ENCODE measurements at regions not wholly inside any gene's neighbourhood (a gene's known extent, or its start where the extent isn't known, plus 50 kb on each side); places are given as distances from the start of the nearest gene placed in this dataset.

GRCh38 chr11:69985641-69986439 lies 92.3 kb upstream of the ANO1 start:
- Mint-ChIP-seq H3K4me3 (no peak overlapping the region), H3K4me1 (peaks cover 0 to 4% (median 3%) of the 10 kb centered on the region in 4 donors), H3K27me3 (peaks cover 35 to 67% (median 49%) of the 10 kb centered on the region in 5 donors), H3K27ac (no peak overlapping the region), H3K9me3 (no peaks in the 10 kb centered on the region), H3K36me3 (no peaks in the 10 kb centered on the region)
- no peak for DNase-seq
- no peak for ATAC-seq
- POLR2A ChIA-PET, result no interaction called here

- Mint-ChIP-seq H3K27me3 (peaks cover 35 to 67% (median 52%) of the 10 kb centered on the region in 5 donors), H3K27ac (no peak overlapping the region), H3K4me1 (peaks cover 0 to 4% (median 3%) of the 10 kb centered on the region in 4 donors), H3K36me3 (no peaks in the 10 kb centered on the region), H3K4me3 (no peak overlapping the region), H3K9me3 (no peaks in the 10 kb centered on the region)
- POLR2A ChIA-PET, result no interaction called here
- no peak for DNase-seq
- ATAC-seq, result no peak
Observed at GRCh38 chr11:69986440-69986787, 91.7 kb upstream of the ANO1 start.

GRCh38 chr11:69986830-69987229 lies 91.3 kb upstream of the ANO1 start:
- POLR2A ChIA-PET, result no interaction called here
- peaks cover 34 to 69% (median 49%) of the 10 kb centered on the region in 5 donors for H3K27me3 Mint-ChIP-seq

GRCh38 chr11:69992026-69992425 lies 86.1 kb upstream of the ANO1 start:
- H3K9me3 Mint-ChIP-seq, result peaks cover 0 to 17% (median 2%) of the 10 kb centered on the region in 9 donors
- POLR2A ChIA-PET, result no interaction called here
- no peak for ATAC-seq

More at GRCh38 chr11:69986830-69987229, 91.3 kb upstream of the ANO1 start:
- no peak overlapping the region for H3K27ac Mint-ChIP-seq
- no peak for DNase-seq
- H3K4me3 Mint-ChIP-seq, result no peak overlapping the region
- H3K4me1 Mint-ChIP-seq, result peaks cover 0 to 4% (median 3%) of the 10 kb centered on the region in 4 donors
- H3K9me3 Mint-ChIP-seq, result no peaks in the 10 kb centered on the region
- H3K36me3 Mint-ChIP-seq, result no peaks in the 10 kb centered on the region
- ATAC-seq, result no peak

GRCh38 chr11:69992943-69993694 lies 85.0 kb upstream of the ANO1 start:
- ATAC-seq (no peak), DNase-seq (no peak)
- Mint-ChIP-seq H3K4me3 (no peak overlapping the region), H3K36me3 (peaks cover 0 to 4% (median 2%) of the 10 kb centered on the region in 3 donors), H3K27ac (no peak overlapping the region), H3K9me3 (peaks cover 0 to 17% (median 2%) of the 10 kb centered on the region in 9 donors), H3K27me3 (peaks cover 18 to 49% (median 34%) of the 10 kb centered on the region in 5 donors), H3K4me1 (peaks cover 0 to 5% (median 0%) of the 10 kb centered on the region in 4 donors)
- POLR2A ChIA-PET, result no interaction called here

More at GRCh38 chr11:69992026-69992425, 86.1 kb upstream of the ANO1 start:
- Mint-ChIP-seq H3K27me3 (peaks cover 16 to 51% (median 37%) of the 10 kb centered on the region in 5 donors), H3K36me3 (peaks cover 0 to 4% (median 2%) of the 10 kb centered on the region in 3 donors), H3K4me3 (no peak overlapping the region), H3K27ac (no peak overlapping the region), H3K4me1 (peaks cover 0 to 5% (median 0%) of the 10 kb centered on the region in 4 donors)
- DNase-seq, result no peak

DNA sequence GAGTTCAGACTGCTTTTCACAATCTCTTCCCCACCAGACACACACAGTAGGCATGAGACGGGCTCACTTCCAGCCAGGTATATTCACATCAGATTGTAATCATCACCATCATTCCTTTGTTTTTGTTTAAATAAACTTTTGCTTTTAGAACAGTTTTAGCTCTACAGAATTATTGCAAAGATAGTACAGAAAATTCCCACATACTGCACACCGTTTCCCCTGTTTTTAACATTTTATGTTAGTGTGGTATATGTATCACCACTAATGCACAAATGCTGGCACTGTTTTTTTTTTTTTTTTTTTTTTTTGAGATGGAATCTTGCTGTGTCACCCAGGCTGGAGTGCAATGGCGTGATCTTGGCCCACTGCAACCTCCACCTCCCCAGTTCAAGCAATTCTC lies 83.3 kb upstream of the ANO1 start:
- peaks cover 0 to 2% (median 0%) of the 10 kb centered on the region in 4 donors for H3K4me1 Mint-ChIP-seq
- POLR2A ChIA-PET, result no interaction called here
- ATAC-seq (no peak), DNase-seq (no peak)
- peaks cover 0 to 4% (median 2%) of the 10 kb centered on the region in 3 donors for H3K36me3 Mint-ChIP-seq
- no peak overlapping the region for H3K27ac Mint-ChIP-seq
- peaks cover 0 to 17% (median 2%) of the 10 kb centered on the region in 9 donors for H3K9me3 Mint-ChIP-seq
- no peak overlapping the region for H3K4me3 Mint-ChIP-seq
- H3K27me3 Mint-ChIP-seq, result peaks cover 11 to 38% (median 30%) of the 10 kb centered on the region in 5 donors

DNA sequence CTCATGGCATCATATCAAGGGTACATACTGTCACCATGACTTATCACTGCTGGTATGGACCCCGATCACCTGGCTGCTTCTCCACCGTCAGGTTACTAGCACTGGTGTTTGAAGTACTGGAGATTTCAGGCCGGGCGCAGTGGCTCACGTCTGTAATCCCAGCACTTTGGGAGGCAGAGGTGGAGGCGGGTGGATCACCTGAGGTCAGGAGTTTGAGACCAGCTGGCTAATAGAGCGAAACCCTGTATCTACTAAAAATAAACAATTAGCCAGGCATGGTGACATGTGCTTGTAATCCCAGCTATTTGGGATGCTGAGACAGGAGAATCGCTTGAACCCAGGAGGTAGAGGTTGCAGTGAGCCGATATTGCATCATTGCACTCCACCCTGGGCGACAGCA lies 82.4 kb upstream of the ANO1 start:
- POLR2A ChIA-PET, result no interaction called here
- DNase-seq (no peak), ATAC-seq (no peak)
- Mint-ChIP-seq H3K27ac (no peak overlapping the region), H3K4me3 (no peak overlapping the region), H3K36me3 (peaks cover 0 to 4% (median 2%) of the 10 kb centered on the region in 3 donors), H3K27me3 (peaks cover 12 to 40% (median 25%) of the 10 kb centered on the region in 5 donors), H3K9me3 (peaks cover 0 to 17% (median 2%) of the 10 kb centered on the region in 9 donors), H3K4me1 (peaks cover 0 to 2% (median 0%) of the 10 kb centered on the region in 4 donors)

DNA sequence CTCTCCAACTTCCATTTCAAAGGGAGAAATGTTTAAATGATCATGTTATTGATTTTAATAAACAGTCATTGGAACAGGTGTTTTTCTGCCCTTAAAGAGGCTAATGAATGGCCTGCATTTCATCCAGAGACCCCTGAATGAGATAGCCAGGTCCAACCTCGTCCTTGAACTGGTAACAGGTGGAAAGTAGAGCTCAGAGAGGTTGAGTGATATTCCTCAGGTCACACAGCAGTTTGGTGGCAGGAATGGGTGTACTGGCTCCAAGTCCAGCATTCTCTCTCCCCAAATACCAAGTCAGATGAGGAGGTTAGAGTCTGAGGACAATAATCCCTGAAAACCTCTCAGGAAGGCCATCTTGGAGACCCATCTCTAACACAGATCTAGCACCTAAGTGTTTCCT lies 81.7 kb upstream of the ANO1 start:
- POLR2A ChIA-PET, result no interaction called here
- Mint-ChIP-seq H3K36me3 (peaks cover 0 to 4% (median 2%) of the 10 kb centered on the region in 3 donors), H3K27me3 (peaks cover 12 to 42% (median 25%) of the 10 kb centered on the region in 5 donors), H3K4me1 (peaks cover 0 to 2% (median 0%) of the 10 kb centered on the region in 4 donors), H3K4me3 (no peak overlapping the region), H3K9me3 (peaks cover 0 to 17% (median 2%) of the 10 kb centered on the region in 9 donors), H3K27ac (no peak overlapping the region)
- DNase-seq, result no peak
- no peak for ATAC-seq

GRCh38 chr11:69997352-69997751 lies 80.8 kb upstream of the ANO1 start:
- peaks cover 12 to 41% (median 26%) of the 10 kb centered on the region in 5 donors for H3K27me3 Mint-ChIP-seq
- peaks cover 0 to 17% (median 2%) of the 10 kb centered on the region in 9 donors for H3K9me3 Mint-ChIP-seq
- ATAC-seq, result no peak
- no peak overlapping the region for H3K4me3 Mint-ChIP-seq
- no peak overlapping the region for H3K27ac Mint-ChIP-seq
- peaks cover 0 to 2% (median 0%) of the 10 kb centered on the region in 4 donors for H3K4me1 Mint-ChIP-seq
- peaks cover 0 to 4% (median 2%) of the 10 kb centered on the region in 3 donors for H3K36me3 Mint-ChIP-seq
- DNase-seq, result no peak
- POLR2A ChIA-PET, result no interaction called here

DNA sequence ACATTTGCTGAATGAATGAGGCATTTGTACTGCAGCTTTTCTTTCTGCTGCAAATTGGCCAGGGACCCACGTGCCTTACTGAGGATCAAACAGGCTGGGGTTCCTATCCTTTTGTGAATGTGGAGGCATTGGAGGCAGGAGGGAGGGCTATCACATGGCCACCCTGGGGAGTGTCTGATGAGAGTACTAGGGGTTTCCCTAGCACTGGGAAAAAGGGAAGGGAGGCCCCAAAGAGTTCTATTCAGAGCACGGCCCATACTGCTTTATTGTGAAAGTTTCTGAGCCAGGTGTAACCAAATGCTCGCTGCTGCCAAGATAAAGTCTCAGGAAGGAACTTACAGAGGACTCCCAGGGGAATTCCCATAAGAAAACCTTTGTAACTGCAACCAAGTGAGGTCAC lies 78.4 kb upstream of the ANO1 start:
- peaks cover 10 to 24% (median 15%) of the 10 kb centered on the region in 5 donors for H3K27me3 Mint-ChIP-seq
- no peak for ATAC-seq
- POLR2A ChIA-PET, result no interaction called here
- no peak overlapping the region for H3K27ac Mint-ChIP-seq
- H3K36me3 Mint-ChIP-seq, result peaks cover 0 to 2% (median 0%) of the 10 kb centered on the region in 3 donors
- H3K4me1 Mint-ChIP-seq, result no peaks in the 10 kb centered on the region
- H3K9me3 Mint-ChIP-seq, result peaks cover 0 to 9% (median 0%) of the 10 kb centered on the region in 9 donors
- no peak for DNase-seq
- no peak overlapping the region for H3K4me3 Mint-ChIP-seq

DNA sequence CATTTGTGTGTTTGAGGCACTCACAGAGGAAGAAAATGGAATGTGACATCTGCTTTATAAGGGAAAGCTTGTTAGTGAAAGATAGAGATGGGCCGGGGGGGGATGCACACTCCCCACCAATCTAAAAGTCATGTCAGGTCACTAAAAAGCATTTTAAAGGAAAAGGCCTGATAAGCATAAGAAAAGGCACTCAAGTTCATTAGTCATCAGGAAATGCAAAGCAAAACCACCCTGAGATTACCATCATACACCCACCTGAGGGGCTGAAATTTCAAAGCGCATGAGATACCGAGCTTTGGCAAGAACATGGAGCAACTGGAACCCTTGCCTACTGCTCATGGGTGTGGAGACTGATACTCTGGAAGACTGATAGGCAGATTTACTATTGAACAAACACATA lies 77.9 kb upstream of the ANO1 start:
- no peak for ATAC-seq
- peaks cover 10 to 24% (median 15%) of the 10 kb centered on the region in 5 donors for H3K27me3 Mint-ChIP-seq
- H3K4me1 Mint-ChIP-seq, result no peaks in the 10 kb centered on the region
- H3K27ac Mint-ChIP-seq, result no peak overlapping the region
- H3K9me3 Mint-ChIP-seq, result peaks cover 0 to 4% (median 0%) of the 10 kb centered on the region in 9 donors
- no peaks in the 10 kb centered on the region for H3K36me3 Mint-ChIP-seq
- POLR2A ChIA-PET, result no interaction called here
- DNase-seq, result no peak
- H3K4me3 Mint-ChIP-seq, result no peak overlapping the region

DNA sequence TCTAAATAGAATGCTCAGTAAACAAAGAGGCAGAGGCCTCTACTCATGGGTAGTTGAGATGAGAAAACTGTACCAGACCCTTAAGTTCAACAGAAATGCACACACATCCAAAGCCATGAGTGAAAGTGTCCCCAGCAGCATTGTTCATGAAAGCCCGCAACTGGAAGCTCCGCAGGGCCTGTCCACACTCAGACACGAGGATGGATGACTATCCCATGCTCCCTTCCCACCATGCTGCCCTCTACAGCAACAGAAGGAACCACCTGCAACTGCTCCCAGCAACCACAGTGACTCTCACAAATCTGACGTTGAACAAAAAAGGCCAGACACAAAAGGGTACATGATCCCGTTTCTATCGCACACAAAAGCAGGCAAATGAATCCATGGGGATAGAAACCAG lies 76.9 kb upstream of the ANO1 start:
- ATAC-seq, result no peak
- H3K27ac Mint-ChIP-seq, result no peak overlapping the region
- H3K9me3 Mint-ChIP-seq, result no peaks in the 10 kb centered on the region
- no peak overlapping the region for H3K4me3 Mint-ChIP-seq
- POLR2A ChIA-PET, result no interaction called here
- no peaks in the 10 kb centered on the region for H3K4me1 Mint-ChIP-seq
- DNase-seq, result no peak
- H3K36me3 Mint-ChIP-seq, result no peaks in the 10 kb centered on the region
- H3K27me3 Mint-ChIP-seq, result peaks cover 10 to 24% (median 14%) of the 10 kb centered on the region in 5 donors

- ATAC-seq, result peak in 1 of 2 donors; percentile 39
- POLR2A ChIA-PET, result no interaction called here
- H3K4me3 Mint-ChIP-seq, result no peak overlapping the region
- H3K27ac Mint-ChIP-seq, result no peak overlapping the region
- no peak for DNase-seq
- H3K9me3 Mint-ChIP-seq, result no peaks in the 10 kb centered on the region
- H3K27me3 Mint-ChIP-seq, result peaks cover 10 to 24% (median 13%) of the 10 kb centered on the region in 5 donors
- H3K4me1 Mint-ChIP-seq, result no peaks in the 10 kb centered on the region
- H3K36me3 Mint-ChIP-seq, result no peaks in the 10 kb centered on the region
Observed at GRCh38 chr11:70002433-70002832, 75.7 kb upstream of the ANO1 start.

Data from naive thymus-derived CD8-positive, alpha-beta T cell (primary cell).